K562 (cell line): ENCODE measurements at regions not wholly inside any gene's neighbourhood (a gene's known extent, or its start where the extent isn't known, plus 50 kb on each side); places are given as distances from the start of the nearest gene placed in this dataset.

Experiments used
- ATAC-seq: fragments of 200-7000 bp; cut with Tn5 transposase; 3 replicates; pipeline ENCODE4 v1.9.1; 2020; ENCODE audit warnings: moderate library complexity
- BruUV-seq: library from RNA; stranded (reverse); fragments of 400-500 nt; replicated peaks from 2 replicates; lab custom pipeline; 2021; lab: Mats Ljungman, UMichigan
- CTCF ChIA-PET: fragments of 300-600 bp; formaldehyde crosslinking; extraction: SDS; loops from one replicate; lab custom pipeline; 2021; ENCODE audit warnings: low intra/inter-chr PET ratio; lab: Yijun Ruan, JAX
- POLR2A ChIA-PET: fragments of 300-600, 350-650 bp; sonication (Branson Sonifier 250); formaldehyde crosslinking; extraction: SDS; loops from one replicate; lab custom pipeline; 2021; ENCODE audit warnings: antibody characterized with exemption, inconsistent platforms; lab: Yijun Ruan, JAX
- DNase-seq, 4 experiments: peaks; one replicate each; pipeline versions ENCODE4 v3.0.0 to v3.0.0-alpha.2; 2011 to 2018; ENCODE audit warnings: low spot score in 3 of 4, mixed read lengths in 3 of 4; ENCODE audit errors: extremely low read depth in 1 of 4
- FAIRE-seq: peaks from 2 replicates; lab custom pipeline; 2011; peaks lifted over from hg19 to GRCh38; lab: Jason Lieb, UNC
- H2AFZ ChIP-seq: 2 replicates; pipeline ENCODE4 v1.6.0; 2011; ENCODE audit warnings: low read depth, low read length, control low read depth, inconsistent platforms
- H3K27ac ChIP-seq: fragments of 200-600 bp; 3 replicates; pipeline ENCODE4 v1.8.0; 2011; ENCODE audit warnings: low read depth, mild to moderate bottlenecking, control low read depth, inconsistent platforms, low read length, moderate library complexity, mixed read lengths; ENCODE audit errors: extremely low read depth
- H3K27me3 ChIP-seq, 2 experiments: fragments of 300-600 bp in 1 of 2; 2 replicates in 1 of 2; 3 replicates in 1 of 2; pipeline versions ENCODE4 v1.6.0 to v1.8.0; 2011; ENCODE audit warnings: inconsistent platforms in 2 of 2, low read length in 2 of 2, mild to moderate bottlenecking in 1 of 2, mixed read lengths in 1 of 2, moderate library complexity in 1 of 2; ENCODE audit not compliant: control insufficient read depth in 2 of 2, insufficient read depth in 2 of 2
- H3K36me3 ChIP-seq: fragments of 300-600 bp; 3 replicates; pipeline ENCODE4 v1.8.0; 2011; ENCODE audit warnings: mild to moderate bottlenecking, low read length, inconsistent platforms; ENCODE audit not compliant: control insufficient read depth, insufficient read depth
- H3K4me1 ChIP-seq, 2 experiments: fragments of 200-600 bp in 1 of 2; replicated peaks in 1 of 2; 2 replicates in 1 of 2; 3 replicates in 1 of 2; pipeline versions ENCODE4 v1.5.1 to v1.8.0; 2011; ENCODE audit warnings: inconsistent platforms in 2 of 2, low read length in 2 of 2, mild to moderate bottlenecking in 1 of 2, mixed read lengths in 1 of 2, moderate library complexity in 1 of 2; ENCODE audit not compliant: control insufficient read depth in 2 of 2, insufficient read depth in 2 of 2
- H3K4me2 ChIP-seq: 2 replicates; pipeline ENCODE4 v1.6.1; 2011; ENCODE audit warnings: low read length, control low read depth, inconsistent platforms, mixed read lengths; ENCODE audit not compliant: insufficient read depth
- H3K4me3 ChIP-seq: fragments of 200-600 bp; sonication (generic), shearing (Covaris generic); 2 replicates; pipeline ENCODE4 v1.5.1; 2016; ENCODE audit warnings: control low read depth, inconsistent platforms
- H3K79me2 ChIP-seq: fragments of 200-600 bp; 3 replicates; pipeline ENCODE4 v1.8.0; 2011; ENCODE audit warnings: low read length, inconsistent platforms; ENCODE audit not compliant: control insufficient read depth, insufficient read depth
- H3K9ac ChIP-seq, 2 experiments: 2 replicates each; pipeline versions ENCODE4 v1.6.0 to v1.6.1; 2011; ENCODE audit warnings: low read depth in 2 of 2, low read length in 2 of 2, control low read depth in 1 of 2, inconsistent platforms in 1 of 2, mild to moderate bottlenecking in 1 of 2, mixed read lengths in 1 of 2; ENCODE audit not compliant: insufficient read depth in 1 of 2
- H3K9me1 ChIP-seq: one replicate; pipeline ENCODE4 v1.6.0; 2011; ENCODE audit warnings: inconsistent platforms, mild to moderate bottlenecking, low read length, moderate library complexity; ENCODE audit not compliant: control insufficient read depth, insufficient read depth
- H3K9me3 ChIP-seq: replicated peaks from 2 replicates; pipeline ENCODE4 v1.5.1; 2011; ENCODE audit warnings: low read depth, low read length, inconsistent platforms; ENCODE audit not compliant: control insufficient read depth, insufficient read depth
- H4K20me1 ChIP-seq: replicated peaks from 2 replicates; pipeline ENCODE4 v1.6.1; 2011; ENCODE audit warnings: low read length, inconsistent platforms, mixed read lengths; ENCODE audit not compliant: control insufficient read depth, insufficient read depth
- CBX1 ChIP-seq: sonication (generic); IDR thresholded peaks from 2 replicates; pipeline ENCODE4 v1.6.1; 2016; ENCODE audit warnings: antibody characterized with exemption, low read depth, mild to moderate bottlenecking
- CEBPB ChIP-seq: fragments of 450-650 bp; IDR thresholded peaks from 2 replicates; pipeline ENCODE4 v1.6.1; 2016; ENCODE audit warnings: missing genetic modification characterization, missing compliant biosample characterization
- CEBPG ChIP-seq, 3 experiments: fragments of 200-800 bp in 1 of 3; sonication (Bioruptor generic) in 1 of 3; sonication (generic) in 1 of 3; formaldehyde crosslinking in 1 of 3; IDR thresholded peaks in 2 of 3; conservative IDR thresholded peaks in 1 of 3; 2 replicates each; pipeline versions ENCODE4 v1.6.1 to v1.8.0; 2016 to 2022; ENCODE audit warnings: missing compliant biosample characterization in 2 of 3, missing genetic modification characterization in 2 of 3, mild to moderate bottlenecking in 1 of 3, missing genetic modification reagents in 1 of 3
- KAT7 ChIP-seq: sonication (generic); formaldehyde crosslinking; IDR thresholded peaks from 2 replicates; pipeline ENCODE4 v1.8.0; 2022; ENCODE audit warnings: missing genetic modification reagents, mild to moderate bottlenecking, borderline replicate concordance
- NR2C2 ChIP-seq, 2 experiments: fragments of 200-800 bp in 1 of 2; sonication (Bioruptor generic) in 1 of 2; sonication (generic) in 1 of 2; formaldehyde crosslinking in 1 of 2; IDR thresholded peaks; 2 replicates each; pipeline versions ENCODE4 v1.6.1 to v1.8.0; 2016 to 2022; ENCODE audit warnings: mild to moderate bottlenecking in 1 of 2, missing compliant biosample characterization in 1 of 2, missing genetic modification characterization in 1 of 2, missing genetic modification reagents in 1 of 2
- PHTF2 ChIP-seq: fragments of 250-450 bp; sonication (Bioruptor Pico); IDR thresholded peaks from 2 replicates; pipeline ENCODE4 v1.5.0; 2021; ENCODE audit warnings: mild to moderate bottlenecking
- RBFOX2 ChIP-seq: fragments of 200-400 bp; formaldehyde crosslinking; IDR thresholded peaks from 2 replicates; pipeline ENCODE4 v1.6.1; 2017; ENCODE audit warnings: low read depth, mild to moderate bottlenecking, low read length, moderate library complexity
- SMARCA5 ChIP-seq: fragments of 450-650 bp; IDR thresholded peaks from 2 replicates; pipeline ENCODE4 v1.6.1; 2016
- SPI1 ChIP-seq: IDR thresholded peaks from 2 replicates; pipeline ENCODE4 v1.6.1; 2011; ENCODE audit warnings: low read depth, low read length, control low read depth, borderline replicate concordance
- ZNF174 ChIP-seq: fragments of 250-450 bp; sonication (Bioruptor Pico); IDR thresholded peaks from 2 replicates; pipeline ENCODE4 v1.4.0; 2020; ENCODE audit warnings: mild to moderate bottlenecking
- ZNF232 ChIP-seq: sonication (generic); formaldehyde crosslinking; IDR thresholded peaks from 2 replicates; pipeline ENCODE4 v1.8.0; 2022; ENCODE audit warnings: mild to moderate bottlenecking, missing genetic modification reagents
- ZNF431 ChIP-seq: sonication (generic); formaldehyde crosslinking; IDR thresholded peaks from 2 replicates; pipeline ENCODE4 v1.8.0; 2022; ENCODE audit warnings: mild to moderate bottlenecking, missing genetic modification reagents
- WGBS: fragments of 100-300 bp; shearing (Covaris generic); methylation state at CpG from one replicate; pipeline ENCODE4 v1.1.6; 2016; ENCODE audit warnings: low coverage, mixed read lengths; ENCODE audit not compliant: insufficient coverage; ENCODE audit errors: missing lambda C conversion rate; 5-methylcytosine and 5-hydroxymethylcytosine counted together
- in situ Hi-C: fragments of 300-500 bp; cut with MboI; formaldehyde crosslinking; loops from 4 replicates; pipeline ENCODE4 v1.15.0; 2018; ENCODE audit warnings: inconsistent platforms, mixed read lengths
- intact Hi-C: fragments of 100-400 bp; cut with micrococcal nuclease; formaldehyde crosslinking; loops from 2 replicates; pipeline ENCODE4 v1.14.2; 2022
- TF ChIP-seq, protein P1 (sequence below): fragments of 450-650 bp; IDR thresholded peaks from 2 replicates; pipeline ENCODE4 v1.6.1; 2016; ENCODE audit warnings: low read depth, mild to moderate bottlenecking, moderate library complexity
- TF ChIP-seq, protein P2 (sequence below): fragments of 250-450 bp; sonication (Bioruptor Pico); IDR thresholded peaks from 2 replicates; pipeline ENCODE4 v1.5.1; 2021; ENCODE audit warnings: mild to moderate bottlenecking

- no peaks in the 10 kb centered on the region for H4K20me1 ChIP-seq
- H3K79me2 ChIP-seq, result no peaks in the 10 kb centered on the region
- ChIA-PET CTCF (no interaction called here), POLR2A (interaction anchor here (0.6 kb wide), 1 partner anchor 138 kb away, joined by 3 read pairs; no protein-coding TSS in a partner anchor)
- no peaks in the 10 kb centered on the region for H3K27me3 ChIP-seq
- H2AFZ ChIP-seq, result no peak overlapping the region
- no peaks in the 10 kb centered on the region for H3K36me3 ChIP-seq
- DNase-seq (no peak), FAIRE-seq (no peak), ATAC-seq (no peak)
- no peak overlapping the region for H3K4me2 ChIP-seq
- H3K9ac ChIP-seq, result no peak overlapping the region
- no peaks in the 10 kb centered on the region for H3K4me1 ChIP-seq
- no TSS peak for BruUV-seq
- TF ChIP-seq, protein P1, sequence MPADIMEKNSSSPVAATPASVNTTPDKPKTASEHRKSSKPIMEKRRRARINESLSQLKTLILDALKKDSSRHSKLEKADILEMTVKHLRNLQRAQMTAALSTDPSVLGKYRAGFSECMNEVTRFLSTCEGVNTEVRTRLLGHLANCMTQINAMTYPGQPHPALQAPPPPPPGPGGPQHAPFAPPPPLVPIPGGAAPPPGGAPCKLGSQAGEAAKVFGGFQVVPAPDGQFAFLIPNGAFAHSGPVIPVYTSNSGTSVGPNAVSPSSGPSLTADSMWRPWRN, result no peak
- in situ Hi-C loops (no loop called here), intact Hi-C loops (no loop called here)
- no peak overlapping the region for H3K27ac ChIP-seq
- H3K4me3 ChIP-seq, result no peak overlapping the region
- H3K9me1 ChIP-seq, result no peaks in the 10 kb centered on the region
- no peaks in the 10 kb centered on the region for H3K9me3 ChIP-seq
- 1% methylated on average over 6 of the region's 6 CpGs for WGBS
These were observed 450.1 kb upstream of the TENM3 start for GRCh38 chr4:181793096-181793495.

GRCh38 chr4:181796502-181796901, 446.7 kb upstream of the TENM3 start:
- H3K9me3 ChIP-seq, result no peaks in the 10 kb centered on the region
- H3K9ac ChIP-seq, result no peak overlapping the region
- FAIRE-seq (no peak), DNase-seq (peak in 1 of 4 experiments; percentile 1), ATAC-seq (no peak)
- no peaks in the 10 kb centered on the region for H3K36me3 ChIP-seq
- no peaks in the 10 kb centered on the region for H3K27me3 ChIP-seq
- H3K9me1 ChIP-seq, result no peaks in the 10 kb centered on the region
- H2AFZ ChIP-seq, result no peak overlapping the region
- H3K4me2 ChIP-seq, result no peak overlapping the region
- in situ Hi-C loops, result no loop called here
- no peaks in the 10 kb centered on the region for H3K79me2 ChIP-seq
- no peaks in the 10 kb centered on the region for H4K20me1 ChIP-seq
- no TSS peak for BruUV-seq
- H3K4me1 ChIP-seq, result no peaks in the 10 kb centered on the region
- H3K27ac ChIP-seq, result no peak overlapping the region
- intact Hi-C loops, result no loop called here
- no peak overlapping the region for H3K4me3 ChIP-seq
- WGBS, result 0% methylated on average over 8 of the region's 8 CpGs
- POLR2A ChIA-PET, result no interaction called here
- CTCF ChIA-PET, result no interaction called here
- TF ChIP-seq PHTF2 (no peak), SMARCA5 (no peak), KAT7 (CRISPR knock-in tag) (no peak), CEBPB (tag) (0 out of 2 replicates have a peak, but pooled peaks have one; percentile 10), ZNF174 (no peak), RBFOX2 (no peak), NR2C2 (CRISPR knock-in tag; IDR thresholded peaks at IDR 0.05) (no peak), NR2C2 (tag; IDR thresholded peaks at IDR 0.05) (no peak), CBX1 (no peak), SPI1 (no peak), ZNF431 (CRISPR knock-in tag) (no peak), ZNF232 (CRISPR knock-in tag) (no peak), CEBPG (CRISPR knock-in tag; IDR thresholded peaks at IDR 0.05) (no peak), CEBPG (tag; conservative IDR thresholded peaks at IDR 0.05 in 1 of 2, IDR thresholded peaks at IDR 0.05 in 1 of 2) (0 out of 4 replicates have a peak, but pooled peaks of 1 of the 2 experiments have one; percentile 22)
- TF ChIP-seq, protein P2, sequence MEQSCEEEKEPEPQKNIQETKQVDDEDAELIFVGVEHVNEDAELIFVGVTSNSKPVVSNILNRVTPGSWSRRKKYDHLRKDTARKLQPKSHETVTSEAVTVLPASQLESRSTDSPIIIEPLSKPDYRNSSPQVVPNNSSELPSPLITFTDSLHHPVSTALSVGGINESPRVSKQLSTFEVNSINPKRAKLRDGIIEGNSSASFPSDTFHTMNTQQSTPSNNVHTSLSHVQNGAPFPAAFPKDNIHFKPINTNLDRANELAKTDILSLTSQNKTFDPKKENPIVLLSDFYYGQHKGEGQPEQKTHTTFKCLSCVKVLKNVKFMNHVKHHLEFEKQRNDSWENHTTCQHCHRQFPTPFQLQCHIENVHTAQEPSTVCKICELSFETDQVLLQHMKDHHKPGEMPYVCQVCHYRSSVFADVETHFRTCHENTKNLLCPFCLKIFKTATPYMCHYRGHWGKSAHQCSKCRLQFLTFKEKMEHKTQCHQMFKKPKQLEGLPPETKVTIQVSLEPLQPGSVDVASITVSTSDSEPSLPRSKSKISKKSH, result no peak
